IMR-90 (cell line): ENCODE measurements at regions not wholly inside any gene's neighbourhood (a gene's known extent, or its start where the extent isn't known, plus 50 kb on each side); places are given as distances from the start of the nearest gene placed in this dataset.

Experiments used
- ATAC-seq: fragments of 200-7000 bp; cut with Tn5 transposase; 2 replicates; pipeline ENCODE4 v1.9.1; 2020; ENCODE audit warnings: low read depth, mild to moderate bottlenecking, moderate library complexity
- BruUV-seq: library from RNA; stranded (reverse); fragments of 400-500 nt; replicated peaks from 2 replicates; lab custom pipeline; 2021; lab: Mats Ljungman, UMichigan
- CTCF ChIA-PET: fragments of 300-600 bp; formaldehyde crosslinking; extraction: SDS; loops from one replicate; lab custom pipeline; 2021; ENCODE audit warnings: antibody characterized with exemption; lab: Yijun Ruan, JAX
- POLR2A ChIA-PET: fragments of 300-600 bp; sonication (Branson Sonifier 250); formaldehyde crosslinking; loops from one replicate; lab custom pipeline; 2022; ENCODE audit warnings: antibody characterized with exemption; ENCODE audit not compliant: unreplicated experiment; lab: Charles Lee
- DNase-seq: peaks from one replicate; pipeline ENCODE4 v3.0.0; 2013
- H2AFZ ChIP-seq: replicated peaks from 2 replicates; pipeline ENCODE3; 2013; ENCODE audit warnings: low read length, mild to moderate bottlenecking; ENCODE audit not compliant: poor library complexity
- H2AK5ac ChIP-seq: 2 replicates; pipeline ENCODE4 v1.6.1; 2013; ENCODE audit warnings: low read depth, low read length, inconsistent platforms
- H2AK9ac ChIP-seq: replicated peaks from 2 replicates; pipeline ENCODE3; 2013; ENCODE audit warnings: mild to moderate bottlenecking, low read depth, low read length, moderate library complexity; ENCODE audit not compliant: poor library complexity
- H2BK120ac ChIP-seq: 2 replicates; pipeline ENCODE4 v1.6.1; 2013; ENCODE audit warnings: low read depth, low read length, inconsistent platforms
- H2BK15ac ChIP-seq: 3 replicates; pipeline ENCODE4 v1.6.1; 2013; ENCODE audit warnings: low read depth, low read length, inconsistent platforms
- H2BK20ac ChIP-seq: 2 replicates; pipeline ENCODE4 v1.6.1; 2013; ENCODE audit warnings: low read depth, mild to moderate bottlenecking, inconsistent platforms, low read length, moderate library complexity
- H2BK5ac ChIP-seq: 2 replicates; pipeline ENCODE4 v1.6.1; 2013; ENCODE audit warnings: mild to moderate bottlenecking, low read depth, low read length, inconsistent platforms; ENCODE audit not compliant: poor library complexity, severe bottlenecking
- H3K14ac ChIP-seq: replicated peaks from 2 replicates; pipeline ENCODE4 v1.6.1; 2013; ENCODE audit warnings: low read depth, low read length, inconsistent platforms
- H3K18ac ChIP-seq: 2 replicates; pipeline ENCODE4 v1.6.1; 2013; ENCODE audit warnings: low read depth, low read length, control low read depth
- H3K23ac ChIP-seq: 2 replicates; pipeline ENCODE4 v1.6.1; 2013; ENCODE audit warnings: low read depth, low read length, inconsistent platforms
- H3K27ac ChIP-seq: 2 replicates; pipeline ENCODE4 v1.5.1; 2013; ENCODE audit warnings: mild to moderate bottlenecking, control low read depth, low read length; ENCODE audit not compliant: insufficient read depth
- H3K27me3 ChIP-seq: 2 replicates; pipeline ENCODE4 v1.6.1; 2013; ENCODE audit warnings: low read length; ENCODE audit not compliant: control insufficient read depth, insufficient read depth
- H3K36me3 ChIP-seq: 2 replicates; pipeline ENCODE4 v1.6.1; 2013; ENCODE audit warnings: low read length, mixed read lengths; ENCODE audit not compliant: control insufficient read depth, insufficient read depth
- H3K4ac ChIP-seq: 2 replicates; pipeline ENCODE4 v1.6.1; 2013; ENCODE audit warnings: low read depth, low read length, inconsistent platforms
- H3K4me1 ChIP-seq: 2 replicates; pipeline ENCODE4 v1.6.1; 2013; ENCODE audit warnings: low read length, mixed read lengths; ENCODE audit not compliant: control insufficient read depth, insufficient read depth
- H3K4me2 ChIP-seq: 2 replicates; pipeline ENCODE4 v1.6.1; 2013; ENCODE audit warnings: low read depth, mild to moderate bottlenecking, control low read depth, low read length, moderate library complexity
- H3K4me3 ChIP-seq: 2 replicates; pipeline ENCODE4 v1.5.1; 2013; ENCODE audit warnings: low read depth, mild to moderate bottlenecking, control low read depth, low read length, moderate library complexity; ENCODE audit not compliant: insufficient read depth
- H3K56ac ChIP-seq: 2 replicates; pipeline ENCODE4 v1.6.1; 2013; ENCODE audit warnings: low read length, inconsistent platforms; ENCODE audit not compliant: insufficient read depth; ENCODE audit errors: extremely low read depth
- H3K79me1 ChIP-seq, 2 experiments: 2 replicates each; pipeline ENCODE4 v1.6.1; 2013; ENCODE audit warnings: low read length in 2 of 2, inconsistent platforms in 1 of 2, low read depth in 1 of 2
- H3K9ac ChIP-seq: 2 replicates; pipeline ENCODE4 v1.6.1; 2013; ENCODE audit warnings: low read depth, low read length, control low read depth
- H3K9me1 ChIP-seq: 2 replicates; pipeline ENCODE4 v1.6.1; 2013; ENCODE audit warnings: low read length, inconsistent platforms; ENCODE audit not compliant: insufficient read depth
- H3K9me3 ChIP-seq: 2 replicates; pipeline ENCODE4 v1.6.1; 2013; ENCODE audit warnings: low read length; ENCODE audit not compliant: control insufficient read depth, insufficient read depth
- H4K20me1 ChIP-seq: 2 replicates; pipeline ENCODE4 v1.6.1; 2013; ENCODE audit warnings: low read length, inconsistent platforms; ENCODE audit not compliant: insufficient read depth
- H4K5ac ChIP-seq: 2 replicates; pipeline ENCODE4 v1.6.1; 2013; ENCODE audit warnings: mild to moderate bottlenecking, low read depth, low read length, control low read depth
- H4K8ac ChIP-seq, 2 experiments: 2 replicates each; pipeline ENCODE4 v1.6.1; 2013; ENCODE audit warnings: low read depth in 2 of 2, low read length in 2 of 2, control low read depth in 1 of 2, inconsistent platforms in 1 of 2
- H4K91ac ChIP-seq: 2 replicates; pipeline ENCODE4 v1.6.1; 2013; ENCODE audit warnings: low read depth, low read length, inconsistent platforms; ENCODE audit not compliant: insufficient read depth
- BHLHE40 ChIP-seq: fragments of 150-350 bp; IDR thresholded peaks from 2 replicates; pipeline ENCODE4 v1.6.1; 2016; ENCODE audit warnings: mild to moderate bottlenecking, low read depth, low read length
- CEBPB ChIP-seq: IDR thresholded peaks from 2 replicates; pipeline ENCODE4 v1.6.1; 2012; ENCODE audit warnings: low read depth, low read length, improper control_type of control experiment
- FOS ChIP-seq: fragments of 150-350 bp; IDR thresholded peaks from 2 replicates; pipeline ENCODE4 v1.6.1; 2016; ENCODE audit warnings: low read depth, low read length
- MAFK ChIP-seq: IDR thresholded peaks from 2 replicates; pipeline ENCODE4 v1.6.1; 2012; ENCODE audit warnings: low read depth, low read length, improper control_type of control experiment
- MAZ ChIP-seq: IDR thresholded peaks from 2 replicates; pipeline ENCODE4 v1.6.1; 2012; ENCODE audit warnings: low read depth, mild to moderate bottlenecking, low read length, improper control_type of control experiment, moderate library complexity, borderline replicate concordance
- NFE2L2 ChIP-seq: fragments of 150-350 bp; IDR thresholded peaks from 2 replicates; pipeline ENCODE4 v1.6.1; 2016; ENCODE audit warnings: low read depth, mild to moderate bottlenecking, low read length
- POLR2A ChIP-seq: IDR thresholded peaks from 2 replicates; pipeline ENCODE4 v1.6.1; 2012; ENCODE audit warnings: mild to moderate bottlenecking, low read depth, low read length
- RCOR1 ChIP-seq: IDR thresholded peaks from 2 replicates; pipeline ENCODE4 v1.6.1; 2012; ENCODE audit warnings: mild to moderate bottlenecking, low read length, improper control_type of control experiment; ENCODE audit not compliant: insufficient replicate concordance
- RFX5 ChIP-seq: IDR thresholded peaks from 2 replicates; pipeline ENCODE4 v1.8.0; 2012; ENCODE audit warnings: low read depth, mild to moderate bottlenecking, low read length, moderate library complexity
- WGBS, 2 experiments: methylation state at CpG; one replicate each; pipeline versions ENCODE4 v1.1.5 to v1.1.7; 2013; ENCODE audit warnings: missing lambda C conversion rate in 2 of 2; ENCODE audit not compliant: insufficient read length in 1 of 2; ENCODE audit errors: extremely low coverage in 2 of 2; 5-methylcytosine and 5-hydroxymethylcytosine counted together
- dilution Hi-C: fragments of 300-500 bp; cut with HindIII; formaldehyde crosslinking; loops from one replicate; pipeline ENCODE4 v1.14.3; 2018; ENCODE audit warnings: low sequenced_read_pairs; ENCODE audit not compliant: unreplicated experiment
- in situ Hi-C: fragments of 300-500 bp; cut with MboI; formaldehyde crosslinking; loops from 3 replicates; pipeline ENCODE4 v1.14.3; 2019; ENCODE audit warnings: low sequenced_read_pairs, inconsistent platforms, mixed read lengths
- intact Hi-C: fragments of 100-400 bp; cut with micrococcal nuclease; formaldehyde crosslinking; loops from 2 replicates; pipeline ENCODE4 v1.10.0; 2022

- peaks cover 0 to 23% of the 10 kb centered on the region in 2 experiments; a peak in 2 of 4 replicates for H3K79me1 ChIP-seq
- no peaks in the 10 kb centered on the region for H3K9me3 ChIP-seq
- ChIA-PET POLR2A (no interaction called here), CTCF (no interaction called here)
- peak overlapping the region; percentile 44 for H3K56ac ChIP-seq
- peak overlapping the region; percentile 8; the same call in 1 of the 2 replicates for H3K23ac ChIP-seq
- H2BK120ac ChIP-seq = peak overlapping the region; percentile 80; the same call in 1 of the 2 replicates
- no CpG with 5 or more reads among the region's 5 CpGs for WGBS, 2 experiments
- no peak overlapping the region for H3K4me3 ChIP-seq
- peak overlapping the region; percentile 93; the same call in 1 of the 2 replicates for H3K27ac ChIP-seq
- BruUV-seq = no TSS peak
- TF ChIP-seq BHLHE40 (peak; percentile 99), CEBPB (peak; percentile 100), RCOR1 (peak; percentile 26), POLR2A (no peak), NFE2L2 (peak; percentile 82), MAZ (peak; percentile 19; the same call in 1 of the 2 replicates), MAFK (peak; percentile 94), RFX5 (no peak), FOS (peak; percentile 69)
- in situ Hi-C loops = no loop called here
- H4K20me1 ChIP-seq = no peaks in the 10 kb centered on the region
- no peak overlapping the region for H2AFZ ChIP-seq
- no peak overlapping the region; the same call in 1 of the 2 replicates for H3K14ac ChIP-seq
- H2AK5ac ChIP-seq = no peak overlapping the region
- peak; percentile 96 for DNase-seq
- H2AK9ac ChIP-seq = no peak overlapping the region
- 0 out of 2 replicates have a peak overlapping the region, but pooled peaks have one; percentile 82 for H3K18ac ChIP-seq
- H3K4me2 ChIP-seq = peak overlapping the region; percentile 53; the same call in 1 of the 2 replicates
- H2BK20ac ChIP-seq = peak overlapping the region; percentile 47; the same call in 1 of the 2 replicates
- ATAC-seq = peak; percentile 87
- intact Hi-C loops = loop anchor here (2.0 to 10.0 kb wide), 2 partner anchors 81 to 181 kb away; no protein-coding TSS in a partner anchor
- peaks cover 17% of the 10 kb centered on the region for H3K9me1 ChIP-seq
- dilution Hi-C loops = no loop called here
- no peak overlapping the region; the same call in 1 of the 2 replicates for H4K5ac ChIP-seq
- no peak overlapping the region for H4K91ac ChIP-seq
- no peaks in the 10 kb centered on the region for H3K36me3 ChIP-seq
- H3K9ac ChIP-seq = no peak overlapping the region
- H2BK15ac ChIP-seq = no peak overlapping the region; the same call in 2 of the 3 replicates
- H3K4me1 ChIP-seq = peaks cover 23% of the 10 kb centered on the region
- peak overlapping the region; percentile 92 for H2BK5ac ChIP-seq
- H3K4ac ChIP-seq = peak overlapping the region; percentile 76; the same call in 1 of the 2 replicates
- H3K27me3 ChIP-seq = no peaks in the 10 kb centered on the region
- peak overlapping the region in 1 of 2 experiments; percentile 52; a peak in 2 of 4 replicates for H4K8ac ChIP-seq
These were observed 146.3 kb downstream of the SNX18 start for GRCh38 chr5:54663866-54664265.
